ENCODE measurements at regions not wholly inside any gene's neighbourhood (a gene's known extent, or its start where the extent isn't known, plus 50 kb on each side); places are given as distances from the start of the nearest gene placed in this dataset.

DNA sequence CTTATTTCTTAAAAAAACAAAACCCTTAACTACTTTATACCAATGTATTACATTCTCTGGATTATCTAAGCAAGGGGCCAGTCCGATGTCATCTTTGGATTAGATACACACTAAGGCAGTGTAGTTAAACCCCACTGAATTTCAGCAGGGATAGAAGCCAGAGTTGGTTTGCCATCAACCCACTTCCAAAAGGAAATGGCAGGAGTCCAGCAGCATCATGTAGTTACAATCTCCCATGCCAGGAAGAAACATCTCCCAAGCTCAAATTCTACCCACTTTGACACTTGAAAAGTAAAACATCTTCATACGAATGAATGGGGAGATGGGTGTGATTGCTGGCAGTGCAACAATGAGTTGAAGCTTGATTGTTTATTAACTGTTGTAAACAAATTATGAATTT, 203.5 kb upstream of the PLXNC1 start:
- no peak for DNase-seq
- intact Hi-C loops (cut with DNase I), result no loop called here

DNA sequence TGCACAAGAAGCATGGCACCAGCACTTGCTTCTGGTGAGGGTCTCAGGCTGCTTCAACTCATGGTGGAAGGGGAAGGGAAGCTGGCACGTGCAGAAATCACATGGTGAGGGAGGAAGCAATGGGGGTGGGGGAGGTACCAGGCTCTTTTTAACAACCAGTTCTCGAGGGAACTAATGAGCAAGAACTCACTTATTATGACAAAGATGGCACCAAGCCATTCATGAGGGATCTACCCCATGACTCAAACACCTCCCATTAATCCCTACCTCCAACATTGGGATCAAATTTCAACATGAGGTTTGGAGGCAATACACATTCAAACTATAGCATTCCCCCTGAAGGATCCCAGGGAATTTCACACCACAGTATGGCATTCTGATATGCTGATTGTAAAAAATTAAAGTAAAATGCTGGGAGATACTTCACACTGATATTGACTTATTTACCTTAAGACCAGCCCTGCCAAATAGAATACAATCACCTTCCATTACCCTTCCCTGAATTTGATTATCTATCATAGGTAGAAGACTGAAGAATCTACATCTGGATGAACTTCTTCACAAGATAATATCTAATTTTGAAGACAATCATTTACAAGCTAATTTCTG, 201.7 kb upstream of the PLXNC1 start:
- intact Hi-C loops (cut with DNase I), result no loop called here
- no peak for DNase-seq

DNA sequence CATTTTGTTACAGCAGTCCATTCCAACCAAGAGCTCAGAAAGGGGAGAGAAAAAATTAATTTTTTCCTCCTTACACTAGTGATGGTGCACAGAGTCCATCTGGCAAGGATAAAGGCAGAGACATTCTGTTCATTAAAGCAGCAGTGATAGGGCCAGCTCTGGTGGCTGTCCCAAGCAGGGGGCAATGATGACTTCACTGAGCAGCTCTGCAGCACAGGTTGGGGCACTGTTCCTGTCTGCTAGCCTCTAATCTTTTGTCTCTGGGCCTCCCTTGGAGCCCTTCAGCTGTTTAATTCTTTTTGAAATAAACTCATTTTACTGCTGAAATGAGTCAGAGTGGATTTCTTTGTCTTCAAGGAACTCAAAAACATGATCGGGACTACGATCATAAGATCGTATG, 200.9 kb upstream of the PLXNC1 start:
- intact Hi-C loops (cut with DNase I), result no loop called here
- DNase-seq, result no peak

DNA sequence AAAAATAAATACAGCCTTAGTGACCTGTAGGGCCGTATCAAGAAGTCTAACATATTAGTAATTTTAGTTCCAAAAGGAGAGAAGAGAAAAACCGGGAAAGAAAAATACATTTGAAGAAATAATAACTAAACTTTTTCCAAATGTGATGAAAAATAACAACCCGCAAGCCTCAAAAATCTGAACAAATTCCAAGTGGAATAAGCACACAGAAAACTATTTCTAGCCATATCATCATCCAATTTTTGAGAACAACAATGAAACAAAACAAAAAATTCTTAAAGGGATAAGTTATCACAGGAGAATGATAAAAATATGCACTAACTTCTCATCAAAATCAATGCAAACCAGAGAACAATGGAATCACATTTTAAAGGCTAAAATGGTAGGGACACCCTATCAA, 198.1 kb upstream of the PLXNC1 start:
- intact Hi-C loops (cut with DNase I), result no loop called here
- DNase-seq, result no peak

DNA sequence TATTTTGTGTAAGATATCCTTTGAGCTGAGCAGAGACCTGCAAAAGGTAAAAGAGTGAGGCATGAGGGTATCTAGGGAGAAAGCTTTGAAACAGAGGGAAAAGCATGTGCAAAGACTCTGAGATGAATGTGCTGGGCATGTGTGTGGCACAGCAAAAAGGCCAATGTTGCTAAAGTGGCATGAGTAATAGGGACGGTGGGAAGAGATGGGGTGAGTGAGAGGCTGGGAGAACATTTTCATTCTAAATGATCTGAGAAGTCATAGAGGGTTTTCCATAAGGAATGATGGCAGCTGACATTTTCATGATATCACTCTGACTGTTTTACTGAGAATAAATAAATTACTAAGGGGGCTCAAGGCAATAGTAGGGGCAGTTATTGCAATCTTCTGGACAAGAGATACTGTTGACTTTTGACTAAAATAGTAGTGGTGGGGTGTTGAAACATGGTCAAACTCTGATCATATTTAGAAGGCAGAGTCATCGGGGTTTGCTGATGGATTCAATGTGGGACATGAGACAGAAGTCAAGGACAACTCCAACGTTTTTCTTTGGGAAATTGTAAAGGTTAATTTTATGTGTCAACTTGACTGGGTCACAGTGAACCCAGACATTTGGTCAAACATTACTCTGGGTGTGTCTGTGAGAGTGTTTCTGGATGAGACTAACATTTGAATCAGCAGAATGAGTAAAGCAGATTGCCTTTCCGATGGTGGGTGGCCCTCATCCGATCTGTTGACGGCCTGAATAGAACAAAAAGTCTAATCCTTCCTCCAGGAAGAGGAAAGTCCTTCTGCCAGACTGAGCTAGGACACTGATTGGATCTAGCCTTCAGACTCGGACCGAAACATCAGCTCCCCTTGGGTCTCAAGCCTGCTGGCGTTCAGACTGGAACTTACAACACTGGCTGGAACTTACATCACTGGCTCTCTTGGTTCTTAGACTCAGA, 193.9 kb upstream of the PLXNC1 start:
- DNase-seq, result no peak

DNA sequence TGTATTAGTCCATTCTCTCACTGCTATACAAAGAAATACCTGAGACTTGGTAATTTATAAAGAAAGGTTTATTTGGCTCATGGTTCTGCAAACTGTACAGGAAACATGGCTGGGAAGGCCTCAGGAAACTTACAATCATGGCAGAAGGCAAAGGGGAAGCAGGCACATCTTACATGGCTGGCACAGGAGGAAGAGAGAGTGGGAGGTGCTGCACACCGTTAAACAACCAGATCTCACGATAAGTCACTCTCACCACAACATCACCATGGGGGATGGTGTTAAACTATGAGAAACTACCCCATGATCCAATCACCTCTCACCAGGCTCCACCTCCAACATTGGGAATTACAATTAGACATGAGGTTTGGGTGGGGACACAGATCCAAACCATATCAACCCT, 191.8 kb upstream of the PLXNC1 start:
- intact Hi-C loops (cut with DNase I), result no loop called here
- DNase-seq, result no peak

More for the DNA sequence above, 193.9 kb upstream of the PLXNC1 start:
- intact Hi-C loops (cut with DNase I), result no loop called here

DNA sequence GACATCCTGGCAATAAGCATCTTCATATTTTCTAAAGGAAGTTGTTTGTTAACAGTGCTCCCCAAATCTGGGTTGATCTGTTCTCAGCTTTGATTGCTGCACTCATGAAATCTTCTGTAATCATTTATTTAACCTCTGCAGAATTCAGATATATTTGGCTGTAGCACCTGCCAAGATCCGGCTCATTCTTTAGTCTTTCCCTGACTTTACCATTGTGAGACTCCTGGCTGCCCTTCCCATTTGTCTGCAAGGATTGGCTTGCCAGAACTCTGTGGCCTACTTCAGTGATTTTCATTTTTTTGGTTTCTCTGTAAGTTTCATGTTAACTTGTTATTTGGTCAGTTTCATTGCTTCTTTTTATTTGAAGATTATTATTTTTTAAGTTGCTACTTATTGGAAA, 191.2 kb upstream of the PLXNC1 start:
- DNase-seq, result no peak
- intact Hi-C loops (cut with DNase I), result no loop called here

DNA sequence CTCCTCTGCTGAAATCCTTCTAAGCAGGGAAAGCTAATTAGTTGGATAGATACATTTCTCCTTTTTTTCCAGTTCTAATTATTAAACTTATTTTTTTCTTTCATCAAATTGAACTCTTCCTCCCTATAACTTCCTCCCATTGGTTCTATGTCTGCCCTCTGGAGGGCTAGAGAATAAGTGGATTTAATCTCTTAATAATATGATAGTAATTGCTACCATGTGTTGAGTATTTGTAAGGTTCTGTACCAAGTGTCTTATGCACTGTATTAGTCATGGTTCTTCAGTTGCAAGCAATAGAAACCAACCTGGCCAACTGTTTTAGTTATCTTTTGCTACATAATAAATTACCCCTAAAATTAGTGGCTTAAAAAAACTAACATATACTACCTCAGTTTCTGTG, 190.5 kb upstream of the PLXNC1 start:
- intact Hi-C loops (cut with DNase I), result no loop called here
- no peak for DNase-seq

DNA sequence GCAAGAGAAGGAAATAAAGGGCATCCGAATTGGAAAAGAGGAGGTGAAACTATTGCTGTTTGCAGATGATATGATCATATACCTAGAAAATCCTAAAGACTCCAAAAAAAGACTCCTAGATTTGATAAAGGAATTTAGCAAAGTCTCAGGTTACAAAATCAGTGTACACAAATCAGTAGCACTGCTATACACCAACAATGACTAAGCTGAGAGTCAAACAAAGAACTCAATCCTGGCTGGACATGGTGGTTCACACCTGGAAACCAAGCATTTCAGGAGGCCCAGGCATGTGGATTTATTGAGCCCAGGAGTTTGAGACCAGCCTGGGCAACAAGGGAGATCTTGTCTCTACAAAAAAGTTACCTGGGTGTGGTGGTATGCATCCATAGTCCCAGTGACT, 188.7 kb upstream of the PLXNC1 start:
- DNase-seq, result no peak
- intact Hi-C loops (cut with DNase I), result no loop called here

DNA sequence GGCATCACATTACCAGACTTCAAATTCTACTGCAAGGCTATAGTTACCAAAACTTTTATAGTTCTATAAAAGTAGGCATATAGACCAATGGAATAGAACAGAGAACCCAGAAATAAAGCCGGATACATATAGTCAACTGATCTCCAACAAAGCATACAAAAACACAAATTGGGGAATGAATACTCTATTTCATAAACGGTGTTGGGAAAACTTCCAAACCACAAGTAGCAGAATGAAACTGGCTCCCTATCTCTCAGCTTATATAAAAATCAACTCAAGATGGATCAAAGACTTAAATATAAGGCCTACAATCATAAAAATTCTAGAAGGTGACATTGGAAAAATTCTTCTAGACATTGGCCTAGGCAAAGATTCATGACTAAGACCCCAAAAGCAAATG, 187.9 kb upstream of the PLXNC1 start:
- DNase-seq, result no peak
- intact Hi-C loops (cut with DNase I), result no loop called here

DNA sequence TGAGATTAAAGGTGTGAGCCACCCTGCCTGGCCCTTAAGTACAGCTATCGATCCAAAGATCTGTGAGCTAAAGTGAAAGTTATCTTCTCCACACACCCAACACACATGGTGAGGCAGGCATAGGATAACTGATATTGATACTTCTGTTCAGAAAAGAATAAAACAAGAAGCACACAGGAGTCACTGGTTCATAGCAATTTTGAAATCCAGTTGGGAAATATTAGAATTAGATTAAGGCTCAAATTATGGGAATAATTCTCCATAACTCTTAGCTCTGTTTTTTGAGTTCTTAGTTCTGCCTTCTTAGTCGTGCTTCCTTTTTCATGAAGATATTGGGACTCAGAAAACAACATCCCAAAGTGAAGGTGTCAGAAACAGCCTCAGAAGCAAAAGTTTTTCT, 186.0 kb upstream of the PLXNC1 start:
- DNase-seq, result no peak
- intact Hi-C loops (cut with DNase I), result no loop called here

DNA sequence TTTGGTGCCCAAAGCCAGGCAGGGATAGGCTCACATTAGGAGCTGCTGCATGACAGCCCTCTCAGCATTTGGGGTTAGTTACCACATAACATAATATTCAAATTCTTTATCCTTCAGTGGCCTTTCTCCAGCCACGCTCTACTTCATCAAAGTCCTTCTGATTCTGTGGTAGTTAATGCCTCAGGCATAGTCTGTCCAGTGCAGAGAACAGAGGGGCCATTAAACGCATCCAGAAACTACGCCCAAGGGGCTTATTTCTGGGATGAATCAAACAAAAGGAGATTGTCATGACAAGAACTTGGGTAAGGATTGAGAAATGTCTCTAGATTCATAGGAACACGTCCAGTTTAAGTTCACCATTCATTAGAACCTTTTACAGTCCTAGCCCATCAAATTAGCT, 183.4 kb upstream of the PLXNC1 start:
- DNase-seq, result no peak
- intact Hi-C loops (cut with DNase I), result no loop called here

DNA sequence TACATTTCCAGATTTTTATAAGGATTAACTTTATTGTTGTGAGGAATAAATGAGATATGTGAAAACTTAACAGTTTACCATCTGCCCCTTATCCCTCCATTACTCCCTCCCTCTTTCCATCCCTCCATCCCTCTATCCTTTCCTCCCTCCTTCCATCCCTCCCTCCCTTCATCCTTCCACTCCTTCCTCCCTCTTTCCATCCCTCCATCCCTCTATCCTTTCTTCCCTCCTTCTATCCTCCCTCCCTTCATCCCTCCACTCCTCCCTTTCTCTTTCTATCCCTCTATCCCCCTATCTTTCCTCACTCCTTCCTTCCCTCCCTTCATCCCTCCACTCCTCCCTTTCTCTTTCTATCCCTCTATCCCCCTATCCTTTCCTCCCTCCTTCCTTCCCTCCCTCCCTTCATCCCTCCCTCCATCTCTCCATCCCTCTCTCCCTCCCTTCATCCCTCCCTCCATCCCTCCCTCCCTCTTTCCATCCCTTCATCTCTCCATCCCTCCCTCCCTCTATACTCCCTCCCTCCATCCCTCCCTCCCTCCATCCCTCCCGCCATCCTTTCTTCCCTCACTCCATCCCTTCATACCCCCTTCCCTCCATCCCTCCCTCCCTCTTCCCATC, 181.8 kb upstream of the PLXNC1 start:
- intact Hi-C loops (cut with DNase I), result no loop called here
- DNase-seq, result no peak

DNA sequence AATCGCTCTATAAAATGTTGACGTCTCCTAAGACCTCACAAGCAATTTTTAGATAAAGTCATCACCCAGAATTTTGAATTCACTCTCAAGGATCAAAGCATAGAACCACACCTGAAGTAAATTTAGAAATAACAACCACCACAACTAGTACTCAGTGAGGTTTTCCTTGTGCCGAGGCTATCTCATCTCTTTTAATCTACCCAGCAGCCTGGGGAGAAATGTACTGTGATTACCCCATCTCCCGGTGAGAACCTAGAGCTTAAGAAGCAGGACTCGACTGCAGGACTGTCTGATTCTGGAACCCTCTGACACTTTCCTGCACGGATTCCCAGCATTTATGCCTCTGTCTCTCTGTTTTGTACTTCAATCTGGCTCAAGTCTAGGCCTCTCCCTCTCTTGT, 180.9 kb upstream of the PLXNC1 start:
- no peak for DNase-seq
- intact Hi-C loops (cut with DNase I), result no loop called here

DNA sequence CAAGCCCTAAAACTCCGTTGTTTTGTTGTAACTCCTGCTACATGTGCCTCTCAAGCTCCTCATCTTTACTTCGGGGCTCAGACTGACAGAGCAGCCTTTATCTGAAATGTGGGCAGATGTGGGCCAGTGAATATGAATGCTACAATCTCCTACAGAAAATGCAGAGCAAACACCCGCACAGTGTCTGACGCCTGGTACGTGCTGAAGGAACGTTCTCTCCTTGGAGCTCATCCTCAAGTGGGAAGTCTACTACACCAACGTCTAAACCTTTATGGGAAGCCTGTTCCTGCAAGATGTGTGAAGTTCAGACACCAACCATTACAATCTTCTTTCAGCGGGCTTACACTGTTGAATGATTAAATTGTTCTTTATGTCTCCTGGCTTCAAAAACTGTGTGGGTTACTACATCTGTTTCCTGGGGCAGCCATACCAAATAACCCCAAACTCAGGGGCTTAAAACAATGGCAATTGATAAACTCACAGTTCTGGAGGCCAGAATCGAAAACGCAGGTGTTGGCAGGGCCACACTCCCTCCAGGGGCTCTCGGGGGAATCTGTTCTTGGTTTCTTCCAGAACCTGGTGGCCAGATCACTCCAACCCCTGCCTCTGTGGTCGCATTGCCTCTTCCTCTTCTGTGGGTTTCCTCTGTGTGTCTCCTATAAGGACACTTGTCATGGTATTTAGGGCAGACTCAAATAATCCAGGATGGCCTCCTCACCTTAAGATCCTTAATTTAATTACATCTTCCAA, 179.7 kb upstream of the PLXNC1 start:
- DNase-seq, result no peak
- intact Hi-C loops (cut with DNase I), result no loop called here

DNA sequence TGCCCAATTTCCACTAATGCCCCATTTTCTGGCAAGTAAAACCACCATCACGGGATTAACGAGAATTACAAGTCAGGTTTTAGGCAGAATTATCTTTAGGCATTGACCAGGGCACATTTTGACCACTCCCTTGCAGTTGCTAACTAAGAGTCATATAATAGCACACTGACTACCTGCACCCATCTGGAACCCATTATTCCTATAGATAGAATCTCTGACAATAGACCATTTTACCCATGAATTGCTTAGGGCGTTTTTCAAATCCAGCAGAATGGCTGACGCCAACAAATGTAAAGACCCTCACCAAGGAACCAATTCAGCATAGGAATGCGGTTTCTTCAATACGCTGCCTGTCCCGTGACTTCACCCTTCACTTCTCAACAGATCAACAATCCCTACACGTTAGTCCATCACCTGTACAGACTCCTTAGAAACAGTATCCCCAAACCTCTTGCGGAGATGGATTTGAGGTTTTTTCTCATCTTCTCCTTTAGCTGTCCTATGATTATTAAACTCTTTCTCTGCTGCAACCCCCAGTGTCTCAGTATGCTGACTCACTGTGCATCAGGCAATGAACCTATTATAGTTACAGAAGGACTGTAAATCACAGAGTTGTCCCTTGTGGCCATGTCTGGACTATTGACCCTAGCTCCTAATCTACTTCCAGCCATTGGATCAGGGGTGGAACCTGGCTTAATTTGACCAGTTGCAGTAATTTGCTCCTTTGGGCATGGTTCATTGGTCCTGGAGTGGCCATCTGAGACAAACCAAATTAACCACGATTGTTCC, 177.3 kb upstream of the PLXNC1 start:
- DNase-seq, result no peak
- intact Hi-C loops (cut with DNase I), result no loop called here

DNA sequence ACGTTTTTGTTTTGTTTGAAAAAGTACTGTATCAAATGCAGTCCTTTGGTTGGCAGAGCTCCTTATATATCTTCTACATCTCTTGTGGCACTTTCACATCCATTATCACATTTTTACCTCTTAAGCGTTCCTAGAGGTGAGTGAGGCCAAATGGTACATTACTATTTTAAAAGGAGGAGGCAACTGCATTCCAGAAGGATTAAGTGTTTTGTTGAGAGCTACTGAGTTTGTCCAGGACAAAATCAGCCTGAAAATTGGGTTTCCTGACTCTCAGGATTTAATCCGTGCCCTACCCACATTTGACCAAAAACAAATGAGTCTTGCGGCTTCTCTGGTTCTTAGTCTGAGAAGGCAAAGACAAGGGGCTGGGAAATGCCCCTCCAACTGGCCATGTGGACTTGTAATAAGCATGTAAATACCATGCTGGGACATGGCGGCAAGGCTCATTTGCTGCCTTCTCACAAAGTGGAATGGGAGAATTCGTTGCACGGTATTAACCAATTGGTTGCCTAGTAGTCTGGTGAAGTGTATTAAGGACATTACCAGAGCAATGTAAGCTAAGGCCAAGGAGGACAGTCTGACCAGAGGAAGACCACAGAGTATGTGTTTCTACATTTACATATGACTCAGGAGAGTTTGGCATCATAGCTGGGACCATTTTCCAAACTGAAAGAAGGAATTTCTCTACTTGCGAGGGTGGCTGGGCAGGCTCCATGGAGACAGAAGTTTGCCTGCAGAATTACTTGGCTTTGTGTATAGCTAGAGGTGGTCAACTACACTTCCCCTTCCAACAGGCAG, 175.8 kb upstream of the PLXNC1 start:
- no peak for DNase-seq
- intact Hi-C loops (cut with DNase I), result no loop called here

DNA sequence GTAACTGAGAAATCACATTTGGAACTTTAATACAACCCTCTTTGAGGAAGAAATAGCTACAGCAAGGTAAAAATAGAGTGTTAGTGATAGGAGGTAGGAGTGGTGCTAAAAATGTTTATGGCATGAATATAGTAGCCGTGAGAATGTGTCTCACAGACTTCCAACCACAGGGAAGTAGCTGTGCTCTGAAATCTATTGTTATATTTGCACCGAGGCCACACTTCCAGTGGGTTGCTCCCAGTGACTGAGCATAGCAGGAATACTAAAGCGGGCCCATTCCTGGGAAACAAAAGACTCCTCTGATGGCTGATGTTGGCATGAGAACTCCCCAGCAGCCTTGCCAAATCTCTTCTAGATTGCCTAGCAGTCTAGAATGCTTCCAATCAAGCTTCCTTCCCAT, 174.1 kb upstream of the PLXNC1 start:
- DNase-seq, result peak in 30 of 42 donors; percentile 10 to 76 (median 32)
- intact Hi-C loops (cut with DNase I), result no loop called here
